ENCODE measurements at regions not wholly inside any gene's neighbourhood (a gene's known extent, or its start where the extent isn't known, plus 50 kb on each side); places are given as distances from the start of the nearest gene placed in this dataset.

- no peak overlapping the region for H3K4me3 ChIP-seq (ENCODE audit: insufficient read depth, low read length, poor library complexity, severe bottlenecking)
- H3K9ac ChIP-seq (ENCODE audit: low read length), result no peak overlapping the region
- no peaks in the 10 kb centered on the region for H3F3A ChIP-seq (ENCODE audit: insufficient read depth)
- H3K27ac ChIP-seq (ENCODE audit: low read depth, low read length), result no peak overlapping the region
- H4K20me1 ChIP-seq (ENCODE audit: low read depth, low read length), result no peaks in the 10 kb centered on the region
- H3K9me3 ChIP-seq (ENCODE audit: insufficient read depth, low read length), result no peaks in the 10 kb centered on the region
- H2AFZ ChIP-seq (ENCODE audit: low read depth, low read length, severe bottlenecking), result no peak overlapping the region
- no peaks in the 10 kb centered on the region for H3K36me3 ChIP-seq (ENCODE audit: low read length)
- no peaks in the 10 kb centered on the region for H3K27me3 ChIP-seq (ENCODE audit: low read length)
- no peaks in the 10 kb centered on the region for H3K9me2 ChIP-seq (replicated peaks; ENCODE audit: insufficient read depth, low read length)
- no peaks in the 10 kb centered on the region for H3K79me2 ChIP-seq (ENCODE audit: insufficient read depth, low read length)
- H3K4me2 ChIP-seq (ENCODE audit: low read depth, low read length, poor library complexity, severe bottlenecking), result no peak overlapping the region
- TF ChIP-seq EZH2phosphoT487 (conservative IDR thresholded peaks at IDR 0.05; ENCODE audit: low read length) (no peak), CTCF (IDR thresholded peaks at IDR 0.05; ENCODE audit: insufficient read depth, low read length, poor library complexity, severe bottlenecking) (no peak)
Observed at GRCh38 chr9:101881508-101881907, 143.1 kb upstream of the GRIN3A start.

DNA sequence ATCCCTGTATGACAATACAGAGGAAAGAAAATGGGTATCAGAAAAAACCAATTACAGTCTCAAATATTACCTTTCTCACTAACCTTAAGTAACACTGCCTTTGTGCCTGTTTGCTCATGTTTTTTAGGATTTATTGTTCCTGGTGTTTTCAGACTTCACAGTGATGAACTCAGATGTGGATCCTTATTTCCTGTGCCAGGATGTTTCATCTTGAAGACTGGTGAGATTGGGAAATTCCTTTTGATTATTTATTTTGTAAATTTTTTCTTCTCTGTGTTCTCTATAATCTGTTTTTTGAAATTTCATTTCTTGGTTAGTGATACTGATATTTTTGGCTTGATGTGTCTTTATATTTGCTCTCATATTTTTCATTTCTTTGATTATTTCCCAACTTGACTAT lies 142.4 kb upstream of the GRIN3A start:
- no peaks in the 10 kb centered on the region for H3K36me3 ChIP-seq (ENCODE audit: low read length)
- no peak overlapping the region for H3K9ac ChIP-seq (ENCODE audit: low read length)
- no peaks in the 10 kb centered on the region for H3K9me3 ChIP-seq (ENCODE audit: insufficient read depth, low read length)
- H2AFZ ChIP-seq (ENCODE audit: low read depth, low read length, severe bottlenecking), result no peak overlapping the region
- H3K4me3 ChIP-seq (ENCODE audit: insufficient read depth, low read length, poor library complexity, severe bottlenecking), result no peak overlapping the region
- no peaks in the 10 kb centered on the region for H3K79me2 ChIP-seq (ENCODE audit: insufficient read depth, low read length)
- no peaks in the 10 kb centered on the region for H3K27me3 ChIP-seq (ENCODE audit: low read length)
- H3K9me2 ChIP-seq (replicated peaks; ENCODE audit: insufficient read depth, low read length), result no peaks in the 10 kb centered on the region
- H3F3A ChIP-seq (ENCODE audit: insufficient read depth), result no peaks in the 10 kb centered on the region
- no peak overlapping the region for H3K4me2 ChIP-seq (ENCODE audit: low read depth, low read length, poor library complexity, severe bottlenecking)
- no peaks in the 10 kb centered on the region for H4K20me1 ChIP-seq (ENCODE audit: low read depth, low read length)
- H3K27ac ChIP-seq (ENCODE audit: low read depth, low read length), result no peak overlapping the region
- TF ChIP-seq CTCF (IDR thresholded peaks at IDR 0.05; ENCODE audit: insufficient read depth, low read length, poor library complexity, severe bottlenecking) (no peak), EZH2phosphoT487 (conservative IDR thresholded peaks at IDR 0.05; ENCODE audit: low read length) (no peak)

GRCh38 chr9:101878734-101879133 lies 140.3 kb upstream of the GRIN3A start:
- Histone ChIP-seq H3F3A (ENCODE audit: insufficient read depth) (no peaks in the 10 kb centered on the region), H3K9me2 (replicated peaks; ENCODE audit: insufficient read depth, low read length) (no peaks in the 10 kb centered on the region), H3K79me2 (ENCODE audit: insufficient read depth, low read length) (no peaks in the 10 kb centered on the region), H2AFZ (ENCODE audit: low read depth, low read length, severe bottlenecking) (no peak overlapping the region), H3K27me3 (ENCODE audit: low read length) (no peaks in the 10 kb centered on the region), H3K9ac (ENCODE audit: low read length) (no peak overlapping the region), H4K20me1 (ENCODE audit: low read depth, low read length) (no peaks in the 10 kb centered on the region), H3K9me3 (ENCODE audit: insufficient read depth, low read length) (no peaks in the 10 kb centered on the region), H3K27ac (ENCODE audit: low read depth, low read length) (no peak overlapping the region), H3K4me2 (ENCODE audit: low read depth, low read length, poor library complexity, severe bottlenecking) (no peak overlapping the region), H3K4me3 (ENCODE audit: insufficient read depth, low read length, poor library complexity, severe bottlenecking) (no peak overlapping the region), H3K36me3 (ENCODE audit: low read length) (no peaks in the 10 kb centered on the region)
- TF ChIP-seq CTCF (IDR thresholded peaks at IDR 0.05; ENCODE audit: insufficient read depth, low read length, poor library complexity, severe bottlenecking), result no peak
- TF ChIP-seq EZH2phosphoT487 (conservative IDR thresholded peaks at IDR 0.05; ENCODE audit: low read length), result no peak

DNA sequence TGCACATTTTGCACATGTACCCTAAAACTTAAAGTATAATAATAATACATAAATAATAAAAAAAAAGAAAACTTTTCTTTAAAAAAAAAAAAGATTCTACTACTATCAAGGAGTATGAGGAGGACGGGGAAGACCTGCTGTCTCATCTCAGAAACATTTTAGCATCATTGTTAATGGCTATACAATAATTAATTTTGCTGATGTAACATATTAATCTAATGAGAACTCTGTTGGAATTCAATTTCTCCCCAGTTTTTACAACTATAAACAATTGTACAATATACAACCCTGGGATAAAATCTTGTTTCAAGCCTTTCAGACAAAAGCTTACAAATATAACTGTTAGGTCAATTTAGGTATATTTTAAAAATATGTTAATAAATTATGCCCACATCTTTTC lies 139.0 kb upstream of the GRIN3A start:
- H3K36me3 ChIP-seq (ENCODE audit: low read length), result no peaks in the 10 kb centered on the region
- H3K9me2 ChIP-seq (replicated peaks; ENCODE audit: insufficient read depth, low read length), result no peaks in the 10 kb centered on the region
- TF ChIP-seq EZH2phosphoT487 (conservative IDR thresholded peaks at IDR 0.05; ENCODE audit: low read length) (no peak), CTCF (IDR thresholded peaks at IDR 0.05; ENCODE audit: insufficient read depth, low read length, poor library complexity, severe bottlenecking) (no peak)
- no peak overlapping the region for H3K4me2 ChIP-seq (ENCODE audit: low read depth, low read length, poor library complexity, severe bottlenecking)
- H3K79me2 ChIP-seq (ENCODE audit: insufficient read depth, low read length), result no peaks in the 10 kb centered on the region
- H3K9me3 ChIP-seq (ENCODE audit: insufficient read depth, low read length), result no peaks in the 10 kb centered on the region
- H2AFZ ChIP-seq (ENCODE audit: low read depth, low read length, severe bottlenecking), result no peak overlapping the region
- H3K27ac ChIP-seq (ENCODE audit: low read depth, low read length), result no peak overlapping the region
- H4K20me1 ChIP-seq (ENCODE audit: low read depth, low read length), result no peaks in the 10 kb centered on the region
- H3F3A ChIP-seq (ENCODE audit: insufficient read depth), result no peaks in the 10 kb centered on the region
- no peak overlapping the region for H3K9ac ChIP-seq (ENCODE audit: low read length)
- no peaks in the 10 kb centered on the region for H3K27me3 ChIP-seq (ENCODE audit: low read length)
- H3K4me3 ChIP-seq (ENCODE audit: insufficient read depth, low read length, poor library complexity, severe bottlenecking), result no peak overlapping the region
